ENCODE measurements at regions not wholly inside any gene's neighbourhood (a gene's known extent, or its start where the extent isn't known, plus 50 kb on each side); places are given as distances from the start of the nearest gene placed in this dataset.
"Not testable (repeated sequence)": the region's sequence is repeated elsewhere in the genome, so short reads cannot be mapped to it uniquely, and the experiment has no call there.

GRCh38 chr4:184335520-184335919, 117.8 kb upstream of the ENPP6 start:
- Mint-ChIP-seq H3K9me3 (peaks cover 11% of the 10 kb centered on the region), H3K4me3 (no peak overlapping the region), H3K36me3 (ENCODE audit: low read depth) (peaks cover 3% of the 10 kb centered on the region), H3K27ac (no peak overlapping the region), H3K27me3 (ENCODE audit: low read depth) (no peaks in the 10 kb centered on the region), H3K4me1 (ENCODE audit: low read depth) (peaks cover 11% of the 10 kb centered on the region)
- DNase-seq, result no peak
- CTCF ChIA-PET, result interaction anchor here (0.8 to 1.6 kb wide), 4 partner anchors 8 to 196 kb away, joined by 3 to 5 read pairs (median 4); no protein-coding TSS in a partner anchor
- intact Hi-C loops (cut with micrococcal nuclease), result no loop called here

- DNase-seq; H3K36me3 Mint-ChIP-seq (ENCODE audit: low read depth); H3K9me3 Mint-ChIP-seq; H3K27ac Mint-ChIP-seq; H3K27me3 Mint-ChIP-seq (ENCODE audit: low read depth); H3K4me3 Mint-ChIP-seq; intact Hi-C loops (cut with micrococcal nuclease); CTCF ChIA-PET: not testable (repeated sequence)
- H3K4me1 Mint-ChIP-seq (ENCODE audit: low read depth), result peaks cover 28% of the 10 kb centered on the region
These were observed 115.8 kb upstream of the ENPP6 start for GRCh38 chr4:184333446-184333845.

- CTCF ChIA-PET, result interaction anchor here (0.7 to 1.8 kb wide), 5 partner anchors 12 to 328 kb away, joined by 3 to 6 read pairs (median 3); no protein-coding TSS in a partner anchor
- H3K27ac Mint-ChIP-seq, result no peak overlapping the region
- peaks cover 38% of the 10 kb centered on the region for H3K4me1 Mint-ChIP-seq (ENCODE audit: low read depth)
- intact Hi-C loops (cut with micrococcal nuclease), result no loop called here
- no peak overlapping the region for H3K4me3 Mint-ChIP-seq
- DNase-seq, result no peak
- H3K27me3 Mint-ChIP-seq (ENCODE audit: low read depth), result no peaks in the 10 kb centered on the region
- H3K9me3 Mint-ChIP-seq, result no peaks in the 10 kb centered on the region
- H3K36me3 Mint-ChIP-seq (ENCODE audit: low read depth), result no peaks in the 10 kb centered on the region
These were observed 113.8 kb upstream of the ENPP6 start for GRCh38 chr4:184331268-184331995.

- H3K27me3 Mint-ChIP-seq (ENCODE audit: low read depth); H3K9me3 Mint-ChIP-seq; H3K27ac Mint-ChIP-seq; intact Hi-C loops (cut with micrococcal nuclease); DNase-seq; H3K4me3 Mint-ChIP-seq; H3K36me3 Mint-ChIP-seq (ENCODE audit: low read depth): not testable (repeated sequence)
- CTCF ChIA-PET, result interaction anchor here (0.7 to 1.8 kb wide), 5 partner anchors 13 to 329 kb away, joined by 3 to 6 read pairs (median 3); no protein-coding TSS in a partner anchor
- peaks cover 34% of the 10 kb centered on the region for H3K4me1 Mint-ChIP-seq (ENCODE audit: low read depth)
These were observed 112.9 kb upstream of the ENPP6 start for GRCh38 chr4:184330517-184331094.

- DNase-seq, result no peak
- Mint-ChIP-seq H3K9me3 (no peaks in the 10 kb centered on the region), H3K27me3 (ENCODE audit: low read depth) (no peaks in the 10 kb centered on the region), H3K27ac (no peak overlapping the region), H3K4me3 (no peak overlapping the region), H3K36me3 (ENCODE audit: low read depth) (no peaks in the 10 kb centered on the region), H3K4me1 (ENCODE audit: low read depth) (peaks cover 27% of the 10 kb centered on the region)
- intact Hi-C loops (cut with micrococcal nuclease), result loop anchor here (5.0 kb wide), 1 partner anchor 52 kb away; no protein-coding TSS in a partner anchor
- CTCF ChIA-PET, result interaction anchor here (1.8 kb wide), 1 partner anchor 47 kb away, joined by 4 read pairs; no protein-coding TSS in a partner anchor
These were observed 112.2 kb upstream of the ENPP6 start for GRCh38 chr4:184329659-184330400.

GRCh38 chr4:184329235-184329634, 111.6 kb upstream of the ENPP6 start:
- Mint-ChIP-seq H3K4me1 (ENCODE audit: low read depth) (peaks cover 27% of the 10 kb centered on the region), H3K36me3 (ENCODE audit: low read depth) (no peaks in the 10 kb centered on the region)
- intact Hi-C loops (cut with micrococcal nuclease), result loop anchor here (5.0 kb wide), 1 partner anchor 53 kb away; no protein-coding TSS in a partner anchor

GRCh38 chr4:184328022-184328736, 110.5 kb upstream of the ENPP6 start:
- Mint-ChIP-seq H3K4me3 (peak overlapping the region; percentile 13), H3K4me1 (ENCODE audit: low read depth) (peaks cover 27% of the 10 kb centered on the region), H3K36me3 (ENCODE audit: low read depth) (no peaks in the 10 kb centered on the region), H3K27me3 (ENCODE audit: low read depth) (no peaks in the 10 kb centered on the region), H3K27ac (peak overlapping the region; percentile 67), H3K9me3 (no peaks in the 10 kb centered on the region)
- DNase-seq, result peak; percentile 86
- CTCF ChIA-PET, result interaction anchor here (0.6 to 2.1 kb wide), 9 partner anchors 9 to 121 kb away, joined by 3 to 11 read pairs (median 3); no protein-coding TSS in a partner anchor
- intact Hi-C loops (cut with micrococcal nuclease), result loop anchor here (1.0 to 5.0 kb wide), 8 partner anchors 9 to 209 kb away; partner anchors contain the start of gene IRF2

More at GRCh38 chr4:184329235-184329634, 111.6 kb upstream of the ENPP6 start:
- H3K9me3 Mint-ChIP-seq, result no peaks in the 10 kb centered on the region
- CTCF ChIA-PET, result interaction anchor here (0.8 to 2.1 kb wide), 4 partner anchors 8 to 65 kb away, joined by 3 to 11 read pairs (median 5); no protein-coding TSS in a partner anchor
- no peak for DNase-seq
- H3K27ac Mint-ChIP-seq, result no peak overlapping the region
- H3K27me3 Mint-ChIP-seq (ENCODE audit: low read depth), result no peaks in the 10 kb centered on the region
- no peak overlapping the region for H3K4me3 Mint-ChIP-seq

- Mint-ChIP-seq H3K27me3 (ENCODE audit: low read depth) (no peaks in the 10 kb centered on the region), H3K9me3 (no peaks in the 10 kb centered on the region), H3K27ac (no peak overlapping the region), H3K4me1 (ENCODE audit: low read depth) (peaks cover 36% of the 10 kb centered on the region), H3K36me3 (ENCODE audit: low read depth) (no peaks in the 10 kb centered on the region), H3K4me3 (no peak overlapping the region)
- DNase-seq, result no peak
- intact Hi-C loops (cut with micrococcal nuclease), result loop anchor here (5.0 kb wide), 1 partner anchor 57 kb away; no protein-coding TSS in a partner anchor
- CTCF ChIA-PET, result no interaction called here
These were observed 107.3 kb upstream of the ENPP6 start for GRCh38 chr4:184324939-184325477.

GRCh38 chr4:184322328-184323025, 104.8 kb upstream of the ENPP6 start:
- Mint-ChIP-seq H3K27me3 (ENCODE audit: low read depth) (no peaks in the 10 kb centered on the region), H3K4me1 (ENCODE audit: low read depth) (peaks cover 31% of the 10 kb centered on the region), H3K4me3 (no peak overlapping the region), H3K27ac (no peak overlapping the region), H3K36me3 (ENCODE audit: low read depth) (no peaks in the 10 kb centered on the region), H3K9me3 (no peaks in the 10 kb centered on the region)
- CTCF ChIA-PET, result no interaction called here
- intact Hi-C loops (cut with micrococcal nuclease), result no loop called here
- no peak for DNase-seq

GRCh38 chr4:184320631-184321030, 103.0 kb upstream of the ENPP6 start:
- Mint-ChIP-seq H3K9me3 (no peaks in the 10 kb centered on the region), H3K36me3 (ENCODE audit: low read depth) (no peaks in the 10 kb centered on the region), H3K27ac (peak overlapping the region; percentile 59), H3K4me3 (no peak overlapping the region), H3K27me3 (ENCODE audit: low read depth) (peaks cover 2% of the 10 kb centered on the region), H3K4me1 (ENCODE audit: low read depth) (peaks cover 34% of the 10 kb centered on the region)
- intact Hi-C loops (cut with micrococcal nuclease), result no loop called here
- no peak for DNase-seq
- CTCF ChIA-PET, result interaction anchor here (1.8 kb wide), 3 partner anchors 38 to 55 kb away, joined by 5 to 6 read pairs (median 6); no protein-coding TSS in a partner anchor

GRCh38 chr4:184318852-184319251, 101.2 kb upstream of the ENPP6 start:
- H3K36me3 Mint-ChIP-seq (ENCODE audit: low read depth), result no peaks in the 10 kb centered on the region
- H3K27ac Mint-ChIP-seq, result no peak overlapping the region
- CTCF ChIA-PET, result interaction anchor here (0.8 to 1.1 kb wide), 3 partner anchors 9 to 28 kb away, joined by 3 read pairs; no protein-coding TSS in a partner anchor
- intact Hi-C loops (cut with micrococcal nuclease), result loop anchor here (1.0 to 5.0 kb wide), 9 partner anchors 9 to 443 kb away; partner anchors contain the start of genes CASP3, IRF2 and PRIMPOL
- H3K27me3 Mint-ChIP-seq (ENCODE audit: low read depth), result peaks cover 2% of the 10 kb centered on the region
- H3K4me1 Mint-ChIP-seq (ENCODE audit: low read depth), result peaks cover 36% of the 10 kb centered on the region
- DNase-seq, result no peak
- H3K9me3 Mint-ChIP-seq, result no peaks in the 10 kb centered on the region
- no peak overlapping the region for H3K4me3 Mint-ChIP-seq
